Stimulated activated CD8-positive, alpha-beta memory T cell treated with anti-CD3 and anti-CD28 coated beads, Interleukin-4, amount 100 ng/mL, for 24 hours (primary cell): ENCODE measurements at regions not wholly inside any gene's neighbourhood (a gene's known extent, or its start where the extent isn't known, plus 50 kb on each side); places are given as distances from the start of the nearest gene placed in this dataset.

Source experiments
- DNase-seq: peaks from one replicate; pipeline ENCODE4 v3.0.0-alpha.2; 2020; ENCODE audit warnings: low read depth

DNA sequence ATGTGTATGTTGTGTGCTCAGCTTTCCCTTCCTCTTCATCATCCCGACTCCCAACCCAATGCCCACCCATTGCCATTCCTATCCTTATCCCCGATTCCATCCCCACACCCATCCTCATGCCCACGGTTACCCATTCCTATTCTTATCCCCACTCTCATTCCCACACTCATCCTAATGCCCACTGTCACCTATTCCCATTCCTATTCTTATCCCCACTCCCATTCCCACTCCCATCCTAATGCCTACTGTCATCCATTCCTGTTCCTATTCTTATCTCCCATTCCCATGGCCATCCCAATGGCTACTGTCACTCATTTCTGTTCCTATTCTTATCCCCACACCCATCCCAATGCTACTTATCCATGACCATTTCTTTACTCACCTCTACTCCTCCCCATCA is 254.1 kb downstream of the DHX35 start:
- DNase-seq = no peak

DNA sequence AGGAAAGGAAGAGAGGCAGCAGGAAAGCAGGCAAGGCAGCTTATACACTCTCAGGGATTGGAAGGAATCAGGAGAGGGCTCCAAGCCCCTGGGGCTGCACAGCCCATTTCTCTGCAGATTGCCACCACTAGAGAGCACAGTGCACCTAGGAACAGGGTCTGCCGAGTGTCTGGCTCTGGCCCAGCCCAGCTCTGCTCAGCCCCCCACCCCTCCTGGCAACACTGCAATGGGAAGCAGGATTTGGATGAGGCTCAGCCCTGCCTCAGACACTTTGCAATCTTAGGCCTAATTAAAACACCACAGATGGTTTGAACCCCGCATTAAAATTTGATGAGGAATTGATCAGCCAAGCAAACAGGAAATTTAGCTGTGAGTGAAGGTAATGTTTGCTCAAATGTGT is 252.7 kb downstream of the DHX35 start:
- no peak for DNase-seq

DNA sequence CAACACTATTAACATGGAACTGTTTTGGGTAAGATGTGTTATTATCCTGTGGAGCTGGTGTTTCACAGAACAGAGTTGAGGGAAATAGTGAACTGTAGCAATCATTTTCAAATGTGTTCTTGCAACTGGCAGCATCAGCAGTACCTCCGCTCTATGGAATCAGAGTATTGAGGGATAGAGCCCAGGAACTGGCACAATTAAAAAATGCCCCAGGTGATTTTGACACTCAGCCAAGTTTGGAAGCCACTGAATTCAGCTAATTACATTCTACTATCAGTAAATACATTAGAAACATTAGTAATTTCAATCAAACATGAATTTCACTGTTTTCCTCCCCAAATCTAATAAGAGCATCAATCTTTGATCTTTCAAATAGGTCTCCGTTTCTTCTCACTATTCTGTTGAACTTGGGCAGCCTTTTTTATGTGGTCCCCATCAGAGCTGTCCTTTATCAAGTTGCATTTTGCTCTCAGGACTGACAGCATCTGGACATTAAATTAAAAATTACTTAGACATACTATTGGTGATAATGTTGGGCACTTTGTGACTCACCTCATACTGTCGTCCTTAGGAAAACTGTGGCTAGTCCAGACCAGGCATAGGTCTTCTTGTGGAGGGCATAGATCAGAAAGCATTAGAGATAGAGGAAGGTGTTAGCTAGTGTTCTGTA is 251.5 kb downstream of the DHX35 start:
- no peak for DNase-seq

- DNase-seq = no peak
Measured at GRCh38 chr20:39211060-39211748, 249.1 kb downstream of the DHX35 start.

DNA sequence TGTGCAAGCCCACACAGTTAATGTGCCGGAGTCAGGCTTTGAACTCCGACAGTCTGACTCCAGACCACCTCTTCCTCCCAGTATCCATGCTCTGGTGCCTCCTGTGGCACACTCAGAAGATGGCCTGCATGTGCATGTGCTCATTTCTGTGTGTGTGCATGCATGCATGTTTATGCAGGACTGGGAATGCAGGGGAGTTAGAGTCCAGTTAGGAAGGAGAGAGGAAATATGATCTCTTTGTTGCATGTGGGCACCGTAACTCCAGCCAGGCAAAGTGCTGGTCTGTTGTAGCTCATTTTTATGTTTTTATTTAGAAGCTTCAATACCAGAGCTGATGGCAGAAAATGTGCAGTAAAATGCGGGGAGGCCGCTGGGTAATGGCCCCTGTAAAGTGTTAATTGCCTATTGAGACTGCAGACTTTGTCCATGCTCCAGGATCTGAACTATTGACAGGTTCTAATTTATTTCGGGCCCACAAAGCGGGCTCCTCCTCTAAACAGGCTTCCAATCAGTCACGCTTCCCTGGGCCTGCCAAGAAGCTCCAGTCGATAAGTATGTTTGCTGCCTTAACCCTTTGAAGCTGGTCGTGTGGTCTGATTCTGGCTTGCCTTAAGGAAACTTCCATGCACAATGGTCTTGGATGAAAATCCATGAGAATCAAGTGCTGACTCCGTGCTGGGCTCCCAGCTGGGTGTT is 248.3 kb downstream of the DHX35 start:
- DNase-seq = no peak

DNA sequence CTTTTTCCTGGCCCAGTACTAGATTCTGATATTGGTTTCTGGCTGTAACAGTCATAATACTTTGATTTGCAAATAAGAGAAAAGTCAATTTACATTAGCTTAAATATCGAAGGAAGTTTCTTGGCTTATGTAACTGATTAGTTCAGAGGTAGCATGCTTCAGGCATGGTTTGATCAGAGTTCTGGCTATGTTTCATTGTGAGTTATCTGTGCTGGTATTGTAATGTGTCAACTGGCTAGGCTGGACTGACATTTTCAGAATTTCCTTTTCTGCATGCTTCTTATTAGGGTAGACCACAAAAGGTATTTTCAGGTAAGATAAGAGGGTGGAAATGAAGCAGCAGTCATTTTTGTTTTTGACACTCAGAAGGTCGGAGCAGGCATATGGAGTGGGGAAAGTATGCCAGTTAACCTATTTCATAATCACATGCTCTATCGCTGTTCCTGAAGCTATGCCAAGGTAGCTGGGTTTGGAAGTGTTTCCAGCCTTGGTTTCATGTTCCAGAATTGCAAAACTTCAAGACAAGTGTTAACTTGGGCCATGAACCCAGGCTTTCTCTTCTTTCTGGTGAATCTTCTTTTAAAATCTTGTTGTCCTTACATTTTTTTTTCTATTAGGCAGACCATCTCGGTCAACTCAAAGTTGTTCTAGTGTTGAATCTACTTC is 244.9 kb downstream of the DHX35 start:
- DNase-seq = no peak

DNA sequence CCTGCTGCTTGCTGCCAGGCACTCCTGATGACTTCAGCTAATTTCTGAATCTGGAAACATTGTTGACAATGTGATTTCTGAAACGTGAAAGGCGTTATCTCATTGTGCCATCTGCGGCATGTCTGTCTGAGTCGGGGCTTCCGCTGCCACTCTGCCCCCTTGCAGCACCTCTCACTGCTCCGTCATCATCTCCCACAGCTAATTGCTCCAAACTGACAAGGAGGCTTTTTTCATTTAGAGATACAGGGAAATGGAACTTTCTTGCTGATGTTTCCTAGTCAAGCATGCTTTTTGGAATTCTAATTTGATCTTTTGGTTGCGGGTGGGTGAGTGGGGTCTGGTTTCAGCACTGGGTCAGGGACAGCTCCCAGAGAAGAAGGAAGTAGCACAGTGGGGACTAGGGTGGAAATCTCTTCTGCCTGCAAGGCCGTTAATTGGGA is 233.5 kb downstream of the DHX35 start:
- DNase-seq = no peak

- no peak for DNase-seq
Measured at GRCh38 chr20:39190666-39191570, 228.8 kb downstream of the DHX35 start.

DNA sequence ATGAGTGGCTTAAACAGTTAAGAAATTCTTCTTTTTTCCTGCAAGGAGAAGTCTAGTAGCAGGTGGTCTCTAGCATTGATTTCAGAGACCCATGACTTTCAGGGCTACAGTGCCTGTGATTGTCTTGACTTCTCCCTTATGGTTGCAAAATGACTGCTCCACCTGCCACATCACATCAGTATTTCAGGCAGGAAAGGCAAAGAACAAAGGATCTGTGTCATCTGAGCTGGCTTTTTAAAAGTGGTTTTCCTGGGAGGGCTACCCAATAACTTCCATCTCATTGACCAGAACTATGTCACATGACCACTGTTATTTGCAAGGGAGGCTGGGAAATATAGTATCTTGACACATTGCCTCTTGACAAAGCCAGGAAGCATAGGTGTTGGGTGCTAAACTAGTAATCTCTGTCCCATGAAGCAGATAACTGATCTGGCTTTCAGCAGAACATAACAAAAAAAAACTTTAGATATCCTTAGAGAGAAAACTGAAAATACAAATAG is 226.2 kb downstream of the DHX35 start:
- DNase-seq = no peak

GRCh38 chr20:39181490-39181889 is 219.3 kb downstream of the DHX35 start:
- no peak for DNase-seq

DNA sequence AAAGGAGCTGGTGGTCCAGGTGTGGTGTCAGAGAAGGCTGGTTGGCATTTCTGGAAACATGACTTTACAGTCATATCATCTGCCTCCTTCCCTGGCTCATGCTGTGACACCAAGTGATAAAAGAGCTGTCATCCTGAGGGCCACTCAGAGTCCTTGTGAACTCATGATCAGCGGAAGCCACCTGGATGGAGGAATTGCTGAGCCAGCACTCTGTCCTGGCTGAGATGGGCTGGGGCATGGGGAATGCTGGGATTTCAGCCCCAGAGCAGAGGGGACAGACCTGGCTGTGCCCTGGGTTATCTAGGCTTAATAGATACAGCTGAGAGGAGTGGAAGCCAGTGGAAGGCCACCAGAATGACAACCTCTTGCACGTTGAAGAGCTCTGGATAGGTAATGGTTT is 214.3 kb downstream of the DHX35 start:
- no peak for DNase-seq

DNA sequence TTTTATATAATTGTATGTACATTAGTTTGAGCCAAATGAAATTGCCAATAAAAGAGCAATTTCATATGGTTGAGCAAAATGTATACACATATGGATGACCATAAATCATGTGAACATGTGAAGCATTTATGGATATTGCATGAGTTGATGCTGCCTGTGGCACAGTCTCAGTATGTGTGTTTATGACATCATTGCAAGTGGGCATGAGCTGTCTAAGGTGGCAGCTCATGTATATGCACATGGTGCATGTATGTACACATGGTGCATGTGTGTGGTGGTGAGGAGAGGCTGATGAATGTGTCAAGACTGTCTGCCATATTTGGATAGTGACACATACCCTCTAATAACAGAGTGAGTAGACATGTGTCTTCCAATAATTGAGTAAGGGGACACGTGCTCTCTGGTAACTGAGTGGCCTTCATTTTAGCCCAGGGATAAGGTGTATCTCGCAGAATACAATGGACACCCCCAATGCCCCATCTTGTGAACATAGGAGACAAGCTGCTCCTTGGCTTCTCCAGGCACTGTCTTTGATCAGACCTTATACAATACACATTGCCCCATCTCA is 208.8 kb downstream of the DHX35 start:
- no peak for DNase-seq

- DNase-seq = no peak
Measured at GRCh38 chr20:39165099-39165498, 203.0 kb downstream of the DHX35 start.

- no peak for DNase-seq
Measured at GRCh38 chr20:39164642-39165041, 202.5 kb downstream of the DHX35 start.

DNA sequence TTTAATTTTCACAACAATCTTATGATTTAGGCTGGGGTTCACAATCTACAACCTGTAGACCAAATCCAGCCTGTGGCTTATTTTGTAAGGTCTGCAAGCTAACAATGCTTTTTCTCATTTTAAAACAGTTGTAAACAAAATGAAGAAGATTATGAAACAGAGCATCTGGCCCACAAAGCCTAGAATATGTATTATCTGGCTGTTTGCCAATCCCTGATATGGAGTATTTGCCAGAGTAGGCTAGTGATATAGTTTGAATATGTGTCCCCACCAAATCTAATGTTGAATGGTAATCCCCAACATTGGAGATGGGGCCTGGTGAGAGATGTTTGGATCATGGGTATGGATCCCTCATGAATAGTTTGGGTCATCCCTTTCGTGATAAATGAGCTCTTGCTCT is 201.8 kb downstream of the DHX35 start:
- no peak for DNase-seq

GRCh38 chr20:39161900-39162299 is 199.8 kb downstream of the DHX35 start:
- DNase-seq = no peak

- DNase-seq = no peak
Measured at GRCh38 chr20:39155971-39156370, 193.8 kb downstream of the DHX35 start.

GRCh38 chr20:39152742-39153141 is 190.6 kb downstream of the DHX35 start:
- no peak for DNase-seq

DNA sequence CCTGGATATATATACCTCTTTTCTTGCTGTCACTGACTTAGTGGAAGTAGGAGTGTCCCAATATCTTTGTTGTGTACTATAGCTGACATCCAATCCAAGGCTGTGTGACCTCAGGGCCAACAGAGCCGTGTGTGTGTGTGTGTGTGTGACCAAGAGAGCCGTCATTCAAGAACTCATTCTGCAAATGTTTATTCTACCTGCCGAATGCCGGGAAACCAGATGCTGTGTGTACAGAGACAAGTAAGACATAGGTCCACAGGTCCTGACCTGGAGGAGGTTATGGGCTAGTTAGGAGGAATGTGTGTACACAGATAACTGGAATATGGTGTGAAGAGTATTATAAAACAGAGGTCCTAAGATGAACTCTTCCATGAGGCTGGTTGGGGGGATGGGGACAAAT is 190.0 kb downstream of the DHX35 start:
- DNase-seq = no peak

GRCh38 chr20:39150501-39150900 is 188.4 kb downstream of the DHX35 start:
- DNase-seq = no peak

- no peak for DNase-seq
Measured at GRCh38 chr20:39146394-39146793, 184.2 kb downstream of the DHX35 start.
